ENCODE measurements at regions not wholly inside any gene's neighbourhood (a gene's known extent, or its start where the extent isn't known, plus 50 kb on each side); places are given as distances from the start of the nearest gene placed in this dataset.

DNA sequence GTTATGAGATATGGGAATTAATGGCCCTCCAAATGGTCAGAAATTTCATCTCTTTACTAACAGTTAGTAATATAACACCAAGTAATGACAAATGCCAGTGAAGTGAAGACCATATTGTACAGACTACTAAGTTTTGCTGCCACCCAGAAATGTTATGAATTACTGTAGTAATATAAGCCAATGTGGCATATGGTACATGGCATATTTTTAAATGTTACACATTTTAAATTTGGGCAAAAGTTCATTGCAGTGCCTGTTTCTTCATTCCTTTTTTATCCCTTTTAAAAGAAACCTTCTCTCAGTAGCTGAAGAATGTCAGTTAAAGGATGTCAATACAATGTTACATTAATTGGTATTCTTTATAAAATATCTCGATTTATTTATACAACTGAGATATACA is 626.5 kb upstream of the SLC8A1 start:
- DNase-seq, result no peak

- no peak for DNase-seq
These were observed 627.1 kb upstream of the SLC8A1 start for GRCh38 chr2:41079011-41079410.

DNA sequence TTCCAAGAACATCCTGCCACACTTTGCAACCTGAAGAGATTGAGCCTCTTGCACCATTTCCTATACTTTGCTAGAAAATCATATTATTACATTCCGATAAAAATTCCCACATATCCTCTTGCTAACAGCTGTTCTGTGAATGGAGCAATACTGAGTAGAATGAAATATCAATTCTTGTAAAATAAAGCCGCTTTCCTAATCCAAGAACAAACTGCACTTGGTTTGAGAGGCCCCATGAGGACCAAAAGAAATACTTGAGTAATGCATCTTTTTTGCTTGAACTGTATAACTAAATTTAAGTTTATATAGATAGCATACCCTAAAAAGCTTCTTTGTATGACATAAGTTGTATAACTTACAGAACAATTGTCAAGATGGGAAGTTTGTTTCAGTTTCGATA is 632.4 kb upstream of the SLC8A1 start:
- DNase-seq, result no peak

DNA sequence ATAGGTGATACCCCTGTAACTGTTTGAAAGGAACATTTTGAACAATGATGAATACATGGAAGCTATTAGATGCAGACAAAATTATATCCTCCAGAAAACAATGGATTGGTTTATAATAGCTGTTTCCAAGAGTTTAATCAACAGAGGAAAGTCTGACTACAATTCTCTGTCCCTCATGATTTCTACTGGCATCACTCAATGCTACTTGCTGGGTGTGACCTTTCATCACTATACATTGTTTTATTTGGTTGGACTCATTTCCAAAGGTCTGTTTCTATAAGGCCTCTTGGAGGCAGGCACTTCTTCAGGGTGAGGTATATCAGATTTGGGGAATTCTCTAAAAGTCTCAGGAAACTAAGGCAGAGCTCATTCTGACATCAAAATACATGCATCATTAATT is 636.1 kb upstream of the SLC8A1 start:
- no peak for DNase-seq

GRCh38 chr2:41101281-41101680 is 649.4 kb upstream of the SLC8A1 start:
- no peak for DNase-seq

GRCh38 chr2:41109744-41110143 is 657.9 kb upstream of the SLC8A1 start:
- DNase-seq, result no peak

DNA sequence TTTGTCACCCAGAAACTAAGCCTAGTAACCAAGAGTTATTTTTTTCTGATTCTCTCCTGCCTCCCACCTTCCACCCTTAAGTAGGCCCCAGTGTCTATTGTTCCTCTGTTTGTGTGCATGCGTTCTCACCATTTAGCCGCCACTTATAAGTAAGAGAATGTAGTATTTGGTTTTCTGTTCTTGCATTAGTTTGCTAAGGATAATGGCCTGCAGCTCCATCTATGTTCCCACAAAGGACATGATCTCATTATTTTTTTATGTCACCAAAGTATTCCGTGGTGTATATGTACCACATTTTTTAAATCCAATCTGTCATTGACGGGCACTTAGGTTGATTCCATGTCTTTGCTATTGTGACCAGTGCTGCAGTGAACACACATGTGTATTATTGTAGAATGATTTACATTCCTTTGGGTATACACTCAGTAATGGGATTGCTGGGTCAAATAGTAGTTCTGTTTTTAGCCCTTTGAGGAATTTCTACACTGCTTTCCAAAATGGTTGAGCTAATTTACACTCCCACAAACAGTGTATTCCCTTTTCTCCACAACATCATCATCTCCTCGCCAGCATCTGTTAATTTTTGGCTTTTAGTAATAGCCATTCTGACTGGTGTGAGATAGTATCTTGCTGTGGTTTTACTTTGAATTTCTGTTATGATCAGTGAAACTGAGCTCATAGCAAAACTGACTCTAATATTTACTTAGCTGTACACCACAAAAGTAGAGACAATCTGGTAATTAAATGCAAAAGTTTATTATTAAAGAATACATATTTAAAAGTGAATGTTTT is 660.1 kb upstream of the SLC8A1 start:
- DNase-seq, result no peak

- DNase-seq, result no peak
These were observed 664.4 kb upstream of the SLC8A1 start for GRCh38 chr2:41116106-41116797.

DNA sequence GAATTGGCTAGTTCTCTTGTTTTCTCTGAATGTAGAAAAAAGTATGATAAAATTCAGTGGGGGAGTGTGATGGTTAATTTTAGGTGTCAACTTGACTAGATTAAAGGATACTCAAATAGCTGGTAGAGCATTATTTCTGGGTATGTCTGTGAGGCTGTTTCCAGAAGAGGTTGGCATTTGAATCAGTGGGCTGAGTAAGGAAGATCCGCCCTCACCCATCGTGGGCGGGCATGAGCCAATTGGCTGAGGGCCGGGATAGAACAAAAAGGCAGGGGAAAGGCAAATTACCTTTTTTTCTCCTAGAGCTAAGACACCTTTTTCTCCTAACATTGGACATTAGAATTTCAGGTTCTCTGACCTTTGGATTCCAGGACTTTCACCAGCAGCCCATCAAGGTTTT is 667.6 kb upstream of the SLC8A1 start:
- DNase-seq, result no peak

- DNase-seq, result no peak
These were observed 671.5 kb upstream of the SLC8A1 start for GRCh38 chr2:41123341-41123740.

DNA sequence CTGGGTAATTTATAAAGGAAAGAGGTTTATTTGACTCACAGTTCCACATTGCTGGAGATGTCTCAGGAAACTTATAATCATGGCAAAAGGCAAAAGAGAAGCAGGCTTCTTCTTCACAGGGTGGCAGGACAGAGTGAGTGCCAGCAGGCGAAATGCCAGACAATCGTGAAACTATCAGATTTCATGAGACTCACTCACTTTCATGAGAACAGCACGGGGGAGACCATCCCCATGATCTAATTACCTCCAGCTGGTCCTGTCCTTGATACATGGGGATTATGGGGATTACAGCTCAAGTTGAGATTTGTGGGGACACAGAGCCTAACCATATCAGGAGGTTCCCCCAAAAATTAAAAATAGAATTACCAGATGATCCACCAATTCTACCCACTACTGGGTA is 675.5 kb upstream of the SLC8A1 start:
- DNase-seq, result no peak

GRCh38 chr2:41129988-41130387 is 678.1 kb upstream of the SLC8A1 start:
- DNase-seq, result no peak

DNA sequence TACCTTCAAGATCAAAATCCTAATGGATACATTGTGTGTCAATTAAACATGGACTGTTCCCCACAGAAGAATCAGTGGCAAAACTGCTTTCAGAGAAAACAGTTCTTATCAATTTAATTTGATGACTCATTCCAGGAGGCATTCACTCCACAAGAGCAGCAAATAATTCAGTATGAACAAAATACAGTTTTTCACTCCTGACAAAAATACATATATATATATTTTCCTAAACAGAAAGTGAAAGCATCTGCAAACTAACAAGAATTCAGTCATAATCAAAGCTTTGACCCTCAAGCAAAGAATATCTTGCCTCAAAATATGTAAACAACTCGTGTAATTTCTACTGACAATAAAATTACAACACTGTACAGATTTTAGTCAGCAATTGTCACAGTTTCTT is 685.1 kb upstream of the SLC8A1 start:
- DNase-seq, result no peak

DNA sequence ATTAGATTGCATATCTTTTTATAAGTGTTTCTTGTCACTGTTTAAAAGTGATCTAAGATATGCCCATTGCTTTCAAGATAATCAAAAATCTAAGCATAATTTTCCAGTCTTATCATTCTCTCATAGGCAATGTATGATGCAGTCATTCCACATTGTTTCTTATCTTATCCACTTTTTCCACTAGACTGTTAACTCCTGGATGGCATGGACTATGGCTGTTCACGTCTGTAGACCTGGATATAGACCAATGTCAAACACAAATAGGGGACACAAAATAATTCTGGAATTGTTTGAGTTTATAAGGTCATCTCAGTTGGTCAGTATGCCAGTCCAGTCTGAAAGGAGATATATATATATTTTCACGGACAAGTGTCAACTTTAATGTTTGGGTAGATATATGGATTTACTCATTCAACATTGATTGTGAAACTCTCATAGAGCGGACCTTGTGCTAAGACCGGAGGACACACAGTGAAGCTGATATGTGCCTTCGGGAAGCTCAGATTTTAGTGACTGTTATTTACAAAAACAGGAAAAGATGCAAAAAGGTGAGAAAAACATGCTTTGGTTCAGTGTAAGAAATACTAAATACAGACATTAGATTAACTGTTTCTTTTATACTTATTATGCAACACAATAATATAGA is 689.4 kb upstream of the SLC8A1 start:
- no peak for DNase-seq

DNA sequence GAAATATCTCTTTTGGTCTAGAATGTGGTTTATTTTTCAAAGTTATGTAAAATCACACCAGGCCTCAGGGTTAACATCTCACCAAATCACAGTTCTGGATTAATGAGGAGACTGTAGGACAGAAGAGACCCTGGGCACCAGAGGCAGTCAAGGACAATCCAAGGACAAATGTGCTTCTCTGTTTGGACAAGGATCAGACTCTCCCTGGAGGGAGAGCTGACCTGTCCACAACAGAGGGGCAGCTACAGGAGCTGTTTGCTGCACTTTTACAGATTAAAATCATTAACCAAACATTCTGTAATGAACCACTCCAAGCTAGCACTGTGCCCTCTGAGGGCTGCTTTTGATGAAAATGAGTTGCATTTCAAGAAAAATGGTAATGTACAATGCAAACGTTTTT is 690.6 kb upstream of the SLC8A1 start:
- no peak for DNase-seq

- DNase-seq, result no peak
These were observed 693.2 kb upstream of the SLC8A1 start for GRCh38 chr2:41145066-41145465.

DNA sequence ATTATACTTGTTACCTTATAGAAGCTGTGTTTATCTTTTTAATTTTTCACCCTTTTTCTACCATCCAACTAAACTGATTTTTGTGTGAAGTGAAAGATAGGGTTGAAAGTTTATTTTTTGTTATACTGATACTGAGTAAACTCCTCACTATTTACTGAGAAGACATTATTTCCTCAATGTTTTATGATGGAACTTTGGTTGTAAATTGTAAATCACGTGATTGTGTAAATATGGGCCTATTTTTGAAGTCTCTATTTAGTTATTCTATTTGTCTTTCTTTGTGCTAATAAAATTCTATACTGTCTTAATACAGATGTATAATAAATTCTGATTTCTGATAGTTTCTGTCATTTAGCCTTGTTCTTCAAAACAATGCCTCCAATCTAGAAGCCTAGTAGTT is 697.2 kb upstream of the SLC8A1 start:
- DNase-seq, result no peak

DNA sequence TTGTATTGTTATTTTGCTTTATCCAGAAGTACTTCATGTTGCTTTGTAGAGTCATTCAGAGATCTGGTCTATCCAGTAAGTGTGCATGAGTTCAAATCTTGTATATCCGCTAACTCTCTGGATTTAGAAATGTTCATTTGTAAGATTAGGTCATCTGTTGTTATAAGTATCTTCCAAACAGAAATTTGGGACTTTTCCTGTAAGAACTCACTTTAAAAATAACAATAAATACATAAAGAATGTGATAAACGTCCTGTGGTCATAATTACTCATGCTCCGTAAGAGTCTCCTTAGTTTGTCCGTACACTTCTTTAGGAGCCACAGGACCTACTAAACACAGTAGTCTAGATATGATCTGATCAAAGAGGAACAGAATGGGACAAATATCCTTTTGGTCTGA is 699.9 kb upstream of the SLC8A1 start:
- DNase-seq, result no peak

DNA sequence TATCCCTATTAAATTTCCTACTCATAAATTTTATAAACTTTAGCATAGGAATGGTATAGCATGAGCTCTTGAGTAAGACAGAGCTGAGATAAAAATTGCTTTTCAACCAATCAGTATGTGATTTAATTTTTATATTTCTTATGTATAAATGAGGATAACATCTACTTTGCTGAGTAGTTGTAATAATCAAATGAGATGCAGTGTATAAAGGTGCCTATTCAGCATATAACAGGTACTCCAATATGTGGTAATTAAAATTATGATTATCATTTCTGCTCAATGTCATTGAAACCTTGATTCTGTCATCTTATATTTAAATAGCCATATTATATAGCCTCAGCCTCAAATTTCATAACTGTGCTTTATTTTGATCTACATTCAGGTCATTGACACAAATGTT is 700.4 kb upstream of the SLC8A1 start:
- DNase-seq, result no peak

- DNase-seq, result no peak
These were observed 708.5 kb upstream of the SLC8A1 start for GRCh38 chr2:41160439-41160838.

GRCh38 chr2:41167014-41167413 is 715.1 kb upstream of the SLC8A1 start:
- DNase-seq, result no peak

DNA sequence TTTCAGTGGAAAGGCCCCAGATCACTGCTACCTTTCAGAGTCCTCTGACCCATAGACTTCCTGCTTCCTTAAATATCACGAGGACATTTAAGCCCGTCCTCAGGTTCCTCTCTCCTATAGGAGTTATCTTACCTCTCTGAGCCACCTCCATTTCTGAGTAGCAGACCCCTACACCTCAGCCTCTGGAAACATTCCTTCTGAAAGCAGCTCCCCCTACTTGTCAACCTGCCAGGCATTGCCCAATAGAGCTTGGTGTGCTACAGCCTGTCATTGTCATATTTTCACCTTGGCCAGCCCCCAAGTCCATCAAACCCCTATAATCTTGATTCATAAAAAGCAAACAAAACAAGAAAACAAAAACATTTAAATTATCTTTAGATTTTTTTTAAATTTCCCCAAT is 717.9 kb upstream of the SLC8A1 start:
- no peak for DNase-seq

DNA sequence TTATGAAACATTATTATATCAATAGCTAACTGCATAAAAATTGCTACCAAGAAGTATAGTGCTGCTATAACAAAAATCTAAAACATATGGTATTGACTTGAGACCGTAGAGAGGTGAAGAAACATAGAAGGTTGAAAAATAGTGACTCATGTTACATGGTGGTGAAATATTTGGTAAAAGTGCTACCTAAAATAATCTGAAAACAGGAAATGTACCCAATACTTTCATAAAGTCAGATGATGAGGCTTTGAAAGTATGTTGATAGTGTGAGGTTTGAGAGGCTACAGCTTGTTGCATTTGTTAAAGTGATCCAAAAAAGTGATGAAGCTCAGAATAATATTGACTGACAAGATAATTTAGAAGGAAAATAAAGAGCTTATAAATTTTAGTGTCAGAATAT is 718.7 kb upstream of the SLC8A1 start:
- DNase-seq, result no peak

GRCh38 chr2:41180387-41180786 is 728.5 kb upstream of the SLC8A1 start:
- DNase-seq, result no peak

All from stimulated activated CD4-positive, alpha-beta T cell treated with anti-CD3 and anti-CD28 coated beads, Interleukin-4, amount 100 ng/mL, for 1 hour (primary cell).